ENCODE measurements at regions not wholly inside any gene's neighbourhood (a gene's known extent, or its start where the extent isn't known, plus 50 kb on each side); places are given as distances from the start of the nearest gene placed in this dataset.

- no peaks in the 10 kb centered on the region for H3K27me3 ChIP-seq
- no peaks in the 10 kb centered on the region for H3K4me1 ChIP-seq (ENCODE audit: control insufficient read depth in 1 of 2, insufficient read depth in 1 of 2, low read depth in 1 of 2, low read length in 1 of 2)
- H3K9me3 ChIP-seq: no peaks in the 10 kb centered on the region
- no peak overlapping the region for H3K27ac ChIP-seq
- TF ChIP-seq, protein P1, sequence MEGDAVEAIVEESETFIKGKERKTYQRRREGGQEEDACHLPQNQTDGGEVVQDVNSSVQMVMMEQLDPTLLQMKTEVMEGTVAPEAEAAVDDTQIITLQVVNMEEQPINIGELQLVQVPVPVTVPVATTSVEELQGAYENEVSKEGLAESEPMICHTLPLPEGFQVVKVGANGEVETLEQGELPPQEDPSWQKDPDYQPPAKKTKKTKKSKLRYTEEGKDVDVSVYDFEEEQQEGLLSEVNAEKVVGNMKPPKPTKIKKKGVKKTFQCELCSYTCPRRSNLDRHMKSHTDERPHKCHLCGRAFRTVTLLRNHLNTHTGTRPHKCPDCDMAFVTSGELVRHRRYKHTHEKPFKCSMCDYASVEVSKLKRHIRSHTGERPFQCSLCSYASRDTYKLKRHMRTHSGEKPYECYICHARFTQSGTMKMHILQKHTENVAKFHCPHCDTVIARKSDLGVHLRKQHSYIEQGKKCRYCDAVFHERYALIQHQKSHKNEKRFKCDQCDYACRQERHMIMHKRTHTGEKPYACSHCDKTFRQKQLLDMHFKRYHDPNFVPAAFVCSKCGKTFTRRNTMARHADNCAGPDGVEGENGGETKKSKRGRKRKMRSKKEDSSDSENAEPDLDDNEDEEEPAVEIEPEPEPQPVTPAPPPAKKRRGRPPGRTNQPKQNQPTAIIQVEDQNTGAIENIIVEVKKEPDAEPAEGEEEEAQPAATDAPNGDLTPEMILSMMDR (IDR thresholded peaks at IDR 0.05): no peak
- no peaks in the 10 kb centered on the region for H3K36me3 ChIP-seq
- no peak overlapping the region for H3K4me3 ChIP-seq (ENCODE audit: low read depth in 1 of 2, low read length in 1 of 2)
These were observed 891.6 kb upstream of the SEL1L start for GRCh38 chr14:82425261-82425660.

- Histone ChIP-seq H3K27ac (no peak overlapping the region), H3K9me3 (no peaks in the 10 kb centered on the region), H3K27me3 (no peaks in the 10 kb centered on the region), H3K36me3 (no peaks in the 10 kb centered on the region), H3K4me1 (ENCODE audit: control insufficient read depth in 1 of 2, insufficient read depth in 1 of 2, low read depth in 1 of 2, low read length in 1 of 2) (no peaks in the 10 kb centered on the region), H3K4me3 (ENCODE audit: low read depth in 1 of 2, low read length in 1 of 2) (no peak overlapping the region)
- TF ChIP-seq, protein P1 (IDR thresholded peaks at IDR 0.05): no peak
These were observed 897.4 kb upstream of the SEL1L start for GRCh38 chr14:82431031-82431430.

- Histone ChIP-seq H3K9me3 (no peaks in the 10 kb centered on the region), H3K27me3 (no peaks in the 10 kb centered on the region), H3K4me3 (ENCODE audit: low read depth in 1 of 2, low read length in 1 of 2) (no peak overlapping the region), H3K36me3 (no peaks in the 10 kb centered on the region), H3K27ac (no peak overlapping the region), H3K4me1 (ENCODE audit: control insufficient read depth in 1 of 2, insufficient read depth in 1 of 2, low read depth in 1 of 2, low read length in 1 of 2) (no peaks in the 10 kb centered on the region)
- TF ChIP-seq, protein P1 (IDR thresholded peaks at IDR 0.05): no peak
These were observed 898.9 kb upstream of the SEL1L start for GRCh38 chr14:82432301-82433105.

GRCh38 chr14:82438436-82438835 is 904.8 kb upstream of the SEL1L start:
- no peaks in the 10 kb centered on the region for H3K36me3 ChIP-seq
- H3K27me3 ChIP-seq: no peaks in the 10 kb centered on the region
- H3K4me1 ChIP-seq (ENCODE audit: control insufficient read depth in 1 of 2, insufficient read depth in 1 of 2, low read depth in 1 of 2, low read length in 1 of 2): no peaks in the 10 kb centered on the region
- H3K4me3 ChIP-seq (ENCODE audit: low read depth in 1 of 2, low read length in 1 of 2): no peak overlapping the region
- TF ChIP-seq, protein P1 (IDR thresholded peaks at IDR 0.05): no peak
- no peaks in the 10 kb centered on the region for H3K9me3 ChIP-seq
- no peak overlapping the region for H3K27ac ChIP-seq

- H3K4me3 ChIP-seq (ENCODE audit: low read depth in 1 of 2, low read length in 1 of 2): no peak overlapping the region
- no peaks in the 10 kb centered on the region for H3K9me3 ChIP-seq
- H3K27me3 ChIP-seq: no peaks in the 10 kb centered on the region
- no peaks in the 10 kb centered on the region for H3K4me1 ChIP-seq (ENCODE audit: control insufficient read depth in 1 of 2, insufficient read depth in 1 of 2, low read depth in 1 of 2, low read length in 1 of 2)
- no peak overlapping the region for H3K27ac ChIP-seq
- no peaks in the 10 kb centered on the region for H3K36me3 ChIP-seq
- TF ChIP-seq, protein P1 (IDR thresholded peaks at IDR 0.05): no peak
These were observed 907.6 kb upstream of the SEL1L start for GRCh38 chr14:82441270-82441669.
